H1 (cell line): ENCODE measurements at regions not wholly inside any gene's neighbourhood (a gene's known extent, or its start where the extent isn't known, plus 50 kb on each side); places are given as distances from the start of the nearest gene placed in this dataset.

ENCODE experiments used
- CTCF ChIA-PET: fragments of 300-600 bp; sonication (Branson Sonifier 250); formaldehyde crosslinking; loops from one replicate; lab custom pipeline; 2021; ENCODE audit not compliant: partially characterized antibody; lab: Charles Lee
- POLR2A ChIA-PET: fragments of 300-600 bp; sonication (Branson Sonifier 250); formaldehyde crosslinking; loops from one replicate; lab custom pipeline; 2021; ENCODE audit warnings: inconsistent platforms; ENCODE audit not compliant: partially characterized antibody; lab: Charles Lee
- DNase-seq, 2 experiments: peaks; one replicate each; pipeline versions ENCODE4 v3.0.0 to v3.0.0-alpha.2; 2010 to 2022; ENCODE audit warnings: low spot score in 2 of 2, low read depth in 1 of 2, mixed read lengths in 1 of 2
- FAIRE-seq: peaks from 2 replicates; lab custom pipeline; 2011; peaks lifted over from hg19 to GRCh38; lab: Jason Lieb, UNC
- H2AFZ ChIP-seq: 2 replicates; pipeline ENCODE4 v1.8.1; 2012; ENCODE audit warnings: low read length, inconsistent platforms
- H2AK5ac ChIP-seq: 2 replicates; pipeline ENCODE4 v1.6.1; 2013; ENCODE audit warnings: low read depth, low read length
- H2BK120ac ChIP-seq: replicated peaks from 2 replicates; pipeline ENCODE3; 2013; ENCODE audit warnings: low read depth, low read length, inconsistent platforms
- H2BK12ac ChIP-seq: 2 replicates; pipeline ENCODE4 v1.6.1; 2013; ENCODE audit warnings: low read depth, low read length
- H2BK15ac ChIP-seq: 2 replicates; pipeline ENCODE4 v1.6.1; 2013; ENCODE audit warnings: low read length
- H2BK20ac ChIP-seq: 2 replicates; pipeline ENCODE4 v1.6.1; 2013; ENCODE audit warnings: low read length
- H2BK5ac ChIP-seq: 2 replicates; pipeline ENCODE4 v1.6.1; 2013; ENCODE audit warnings: low read depth, low read length
- H3K14ac ChIP-seq: 2 replicates; pipeline ENCODE4 v1.6.1; 2013; ENCODE audit warnings: inconsistent platforms; ENCODE audit not compliant: insufficient read length
- H3K18ac ChIP-seq: 2 replicates; pipeline ENCODE4 v1.6.1; 2013; ENCODE audit warnings: low read length; ENCODE audit errors: extremely low read depth
- H3K23ac ChIP-seq: 2 replicates; pipeline ENCODE4 v1.6.1; 2013; ENCODE audit warnings: inconsistent platforms; ENCODE audit not compliant: insufficient read length
- H3K23me2 ChIP-seq: 2 replicates; pipeline ENCODE4 v1.6.1; 2013; ENCODE audit warnings: low read depth, low read length
- H3K27ac ChIP-seq: 2 replicates; pipeline ENCODE4 v1.6.1; 2011; ENCODE audit warnings: low read depth, low read length, inconsistent platforms
- H3K27me3 ChIP-seq, 4 experiments: replicated peaks in 1 of 4; 1 replicate in 1 of 4; 2 replicates in 3 of 4; pipeline versions ENCODE4 v1.6.1 to v1.8.1; 2011 to 2013; ENCODE audit warnings: low read length in 3 of 4, mild to moderate bottlenecking in 3 of 4, inconsistent platforms in 2 of 4, mixed read lengths in 2 of 4, moderate library complexity in 1 of 4; ENCODE audit not compliant: control insufficient read depth in 3 of 4, insufficient read depth in 3 of 4; ENCODE audit errors: extremely low read depth in 1 of 4
- H3K36me3 ChIP-seq, 4 experiments: 2 replicates each; pipeline versions ENCODE4 v1.6.1 to v1.8.1; 2011 to 2013; ENCODE audit warnings: mild to moderate bottlenecking in 4 of 4, low read length in 3 of 4, moderate library complexity in 2 of 4, control low read depth in 1 of 4, inconsistent platforms in 1 of 4; ENCODE audit not compliant: insufficient read depth in 4 of 4, control insufficient read depth in 2 of 4
- H3K4ac ChIP-seq: replicated peaks from 2 replicates; pipeline ENCODE3; 2013; ENCODE audit warnings: low read length, low read depth, mixed read lengths, inconsistent platforms; ENCODE audit not compliant: insufficient read length
- H3K4me1 ChIP-seq, 4 experiments: replicated peaks in 1 of 4; 1 replicate in 1 of 4; 2 replicates in 3 of 4; pipeline versions ENCODE4 v1.6.1 to v1.8.1; 2011 to 2013; ENCODE audit warnings: low read length in 3 of 4, inconsistent platforms in 2 of 4, mixed read lengths in 1 of 4; ENCODE audit not compliant: insufficient read depth in 4 of 4, control insufficient read depth in 3 of 4
- H3K4me2 ChIP-seq, 2 experiments: 2 replicates each; pipeline versions ENCODE4 v1.6.1 to v1.8.1; 2011 to 2013; ENCODE audit warnings: low read depth in 2 of 2, low read length in 2 of 2, control low read depth in 1 of 2, inconsistent platforms in 1 of 2, mild to moderate bottlenecking in 1 of 2; ENCODE audit not compliant: insufficient read depth in 1 of 2
- H3K4me3 ChIP-seq, 4 experiments: fragments of 200-600, 300-600 bp in 1 of 4; sonication (generic), shearing (Covaris generic), sonication (Bioruptor Twin) in 1 of 4; 2 replicates each; pipeline versions ENCODE4 v1.5.1 to v1.8.1; 2011 to 2016; ENCODE audit warnings: low read length in 4 of 4, low read depth in 3 of 4, control low read depth in 2 of 4, inconsistent platforms in 2 of 4, mild to moderate bottlenecking in 2 of 4, mixed read lengths in 1 of 4, moderate library complexity in 1 of 4; ENCODE audit not compliant: insufficient read depth in 2 of 4; ENCODE audit errors: extremely low read depth in 1 of 4
- H3K56ac ChIP-seq: replicated peaks from 2 replicates; pipeline ENCODE3; 2013; ENCODE audit warnings: low read depth, mild to moderate bottlenecking, mixed read lengths, low read length, inconsistent platforms; ENCODE audit not compliant: insufficient read length
- H3K79me1 ChIP-seq: 2 replicates; pipeline ENCODE4 v1.6.1; 2013; ENCODE audit warnings: low read depth, low read length, control low read depth
- H3K79me2 ChIP-seq, 2 experiments: 2 replicates each; pipeline versions ENCODE4 v1.6.1 to v1.8.1; 2012 to 2013; ENCODE audit warnings: low read length in 2 of 2, mild to moderate bottlenecking in 2 of 2, inconsistent platforms in 1 of 2; ENCODE audit not compliant: insufficient read depth in 2 of 2, control insufficient read depth in 1 of 2
- H3K9ac ChIP-seq, 4 experiments: replicated peaks in 1 of 4; 1 replicate in 1 of 4; 2 replicates in 3 of 4; pipeline versions ENCODE4 v1.6.1 to v1.8.1; 2011 to 2013; ENCODE audit warnings: low read depth in 3 of 4, low read length in 3 of 4, control low read depth in 2 of 4, mild to moderate bottlenecking in 2 of 4, moderate library complexity in 2 of 4, inconsistent platforms in 1 of 4; ENCODE audit errors: extremely low read depth in 1 of 4
- H3K9me3 ChIP-seq, 2 experiments: 2 replicates each; pipeline versions ENCODE4 v1.6.1 to v1.8.1; 2012 to 2013; ENCODE audit warnings: mild to moderate bottlenecking in 2 of 2, moderate library complexity in 2 of 2, control low read depth in 1 of 2, inconsistent platforms in 1 of 2, low read depth in 1 of 2, low read length in 1 of 2, mixed read lengths in 1 of 2; ENCODE audit not compliant: insufficient read depth in 2 of 2
- H4K20me1 ChIP-seq, 2 experiments: replicated peaks in 1 of 2; 2 replicates each; pipeline versions ENCODE3 to v1.8.1; 2011 to 2013; ENCODE audit warnings: inconsistent platforms in 2 of 2, low read length in 2 of 2, mild to moderate bottlenecking in 1 of 2; ENCODE audit not compliant: insufficient read depth in 2 of 2, control insufficient read depth in 1 of 2
- H4K5ac ChIP-seq: 2 replicates; pipeline ENCODE4 v1.6.1; 2013; ENCODE audit warnings: low read length, low read depth, mixed read lengths, inconsistent platforms; ENCODE audit not compliant: insufficient read length
- H4K8ac ChIP-seq: 2 replicates; pipeline ENCODE4 v1.8.0; 2013; ENCODE audit warnings: mild to moderate bottlenecking, moderate library complexity, low read length, inconsistent platforms; ENCODE audit not compliant: insufficient read depth; ENCODE audit errors: extremely low read depth
- H4K91ac ChIP-seq: replicated peaks from 2 replicates; pipeline ENCODE3; 2013; ENCODE audit warnings: low read length, mixed read lengths, inconsistent platforms; ENCODE audit not compliant: insufficient read length
- BACH1 ChIP-seq: IDR thresholded peaks from 2 replicates; pipeline ENCODE4 v1.6.1; 2012; ENCODE audit warnings: low read length, improper control_type of control experiment
- BRCA1 ChIP-seq: IDR thresholded peaks from 2 replicates; pipeline ENCODE4 v1.6.1; 2012; ENCODE audit warnings: low read depth, low read length, improper control_type of control experiment
- CHD2 ChIP-seq: IDR thresholded peaks from 2 replicates; pipeline ENCODE4 v1.6.1; 2012; ENCODE audit warnings: low read length, improper control_type of control experiment
- EGR1 ChIP-seq: IDR thresholded peaks from 2 replicates; pipeline ENCODE4 v1.6.1; 2011; ENCODE audit warnings: low read depth, low read length, borderline replicate concordance
- FOSL1 ChIP-seq: IDR thresholded peaks from 2 replicates; pipeline ENCODE4 v1.6.1; 2011; ENCODE audit warnings: mild to moderate bottlenecking, low read depth, low read length, moderate library complexity; ENCODE audit not compliant: insufficient read depth
- JUN ChIP-seq: IDR thresholded peaks from 2 replicates; pipeline ENCODE4 v1.6.1; 2011; ENCODE audit warnings: low read depth, mild to moderate bottlenecking, improper control_type of control experiment, low read length
- KDM1A ChIP-seq: fragments of 200-600, 300-600 bp; sonication (generic); IDR thresholded peaks from 2 replicates; pipeline ENCODE4 v1.7.1; 2016; ENCODE audit warnings: mild to moderate bottlenecking, low read length, borderline replicate concordance
- KDM4A ChIP-seq: IDR thresholded peaks from one replicate; pipeline ENCODE4 v1.7.1; 2012; ENCODE audit warnings: low read depth, mild to moderate bottlenecking, moderate library complexity, low read length, inconsistent platforms; ENCODE audit not compliant: severe bottlenecking
- NANOG ChIP-seq: IDR thresholded peaks from 2 replicates; pipeline ENCODE4 v1.6.1; 2011; ENCODE audit warnings: low read length, low read depth, mild to moderate bottlenecking, inconsistent platforms; ENCODE audit not compliant: insufficient read depth, poor library complexity, severe bottlenecking
- NRF1 ChIP-seq: IDR thresholded peaks from 2 replicates; pipeline ENCODE4 v1.6.1; 2011; ENCODE audit warnings: mild to moderate bottlenecking, low read depth, low read length, improper control_type of control experiment
- RXRA ChIP-seq: IDR thresholded peaks from 2 replicates; pipeline ENCODE4 v1.6.1; 2011; ENCODE audit warnings: low read depth, mild to moderate bottlenecking, low read length, moderate library complexity; ENCODE audit not compliant: insufficient read depth
- SIRT6 ChIP-seq: IDR thresholded peaks from one replicate; pipeline ENCODE4 v1.7.1; 2012; ENCODE audit warnings: low read length, inconsistent platforms
- SP1 ChIP-seq: IDR thresholded peaks from 2 replicates; pipeline ENCODE4 v1.6.1; 2011; ENCODE audit warnings: low read depth, low read length
- SUZ12 ChIP-seq: fragments of 200-600 bp; sonication (generic); IDR thresholded peaks from 2 replicates; pipeline ENCODE4 v1.6.1; 2012; ENCODE audit warnings: mild to moderate bottlenecking, inconsistent platforms, low read length, moderate library complexity, mixed read lengths
- TCF12 ChIP-seq: IDR thresholded peaks from 2 replicates; pipeline ENCODE4 v1.6.1; 2011; ENCODE audit warnings: low read depth, mild to moderate bottlenecking, low read length
- TEAD4 ChIP-seq: IDR thresholded peaks from 2 replicates; pipeline ENCODE4 v1.6.1; 2012; ENCODE audit warnings: low read depth, low read length, inconsistent platforms, mixed read lengths
- WGBS, 2 experiments: shearing (Covaris generic) in 1 of 2; methylation state at CpG; one replicate each; pipeline versions ENCODE4 v1.1.6 to v1.1.7; 2013 to 2015; ENCODE audit warnings: low lambda C conversion rate in 2 of 2, mixed read lengths in 2 of 2, inconsistent platforms in 1 of 2, low coverage in 1 of 2, missing lambda C conversion rate in 1 of 2; ENCODE audit not compliant: insufficient replicate concordance in 2 of 2, insufficient coverage in 1 of 2, insufficient read length in 1 of 2; ENCODE audit errors: extremely low coverage in 1 of 2, missing lambda C conversion rate in 1 of 2; 5-methylcytosine and 5-hydroxymethylcytosine counted together

DNA sequence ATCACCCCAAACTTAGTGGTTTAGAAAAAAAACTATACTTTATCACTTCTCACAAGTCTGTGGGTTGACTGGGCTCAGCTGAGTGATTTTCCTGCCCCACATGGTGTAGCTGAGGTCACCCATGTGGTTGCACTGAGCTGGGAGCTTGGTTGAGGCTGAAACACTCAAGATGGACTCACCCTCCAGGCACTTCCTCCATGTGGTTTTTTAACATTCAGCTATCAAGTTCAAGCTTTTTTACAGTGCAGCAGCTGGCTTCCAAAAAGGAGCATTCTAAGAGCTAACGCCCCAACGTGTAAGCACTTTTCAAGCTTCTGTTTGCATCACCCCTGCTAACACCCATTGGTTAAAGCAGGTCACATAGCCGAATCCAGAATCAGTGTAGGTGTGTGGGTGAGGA is 105.9 kb upstream of the CREB1 start:
- Histone ChIP-seq H4K8ac (no peak overlapping the region), H2AK5ac (no peak overlapping the region), H3K14ac (no peak overlapping the region), H2BK5ac (no peak overlapping the region), H3K9me3 (no peaks in the 10 kb centered on the region), H2AFZ (no peak overlapping the region), H4K5ac (no peak overlapping the region), H3K27me3 (no peaks in the 10 kb centered on the region), H4K20me1 (no peaks in the 10 kb centered on the region), H3K27ac (no peak overlapping the region), H3K18ac (no peak overlapping the region), H3K4me3 (no peak overlapping the region), H3K23me2 (no peaks in the 10 kb centered on the region), H3K4ac (no peak overlapping the region), H3K36me3 (no peaks in the 10 kb centered on the region), H2BK15ac (no peak overlapping the region), H3K4me1 (peaks cover 0 to 6% (median 3%) of the 10 kb centered on the region in 4 experiments; a peak in 3 of 7 replicates), H3K4me2 (no peak overlapping the region), H3K79me2 (no peaks in the 10 kb centered on the region), H4K91ac (no peak overlapping the region), H3K23ac (no peak overlapping the region), H3K79me1 (no peaks in the 10 kb centered on the region), H2BK20ac (no peak overlapping the region), H3K9ac (no peak overlapping the region), H2BK120ac (no peak overlapping the region), H3K56ac (no peak overlapping the region), H2BK12ac (no peak overlapping the region)
- ChIA-PET POLR2A (interaction anchor here (1.0 to 1.2 kb wide), 2 partner anchors 10 to 14 kb away, joined by 3 read pairs; no protein-coding TSS in a partner anchor), CTCF (interaction anchor here (0.7 to 2.2 kb wide), 4 partner anchors 10 to 583 kb away, joined by 3 to 11 read pairs (median 3); no protein-coding TSS in a partner anchor)
- DNase-seq (no peak), FAIRE-seq (no peak)
- WGBS, 2 experiments: 89% methylated on average over 3 of the region's 3 CpGs; no CpG with 5 or more reads in 1 of the 2 experiments
- TF ChIP-seq BACH1: no peak
- TF ChIP-seq TCF12: no peak
- TF ChIP-seq SUZ12: no peak
- TF ChIP-seq JUN: no peak
- TF ChIP-seq NANOG: no peak
- no peak for TF ChIP-seq CHD2
- TF ChIP-seq BRCA1: no peak
- no peak for TF ChIP-seq TEAD4
- TF ChIP-seq KDM4A: no peak
- no peak for TF ChIP-seq SIRT6
- no peak for TF ChIP-seq RXRA
- no peak for TF ChIP-seq FOSL1
- no peak for TF ChIP-seq SP1
- TF ChIP-seq EGR1: no peak
- no peak for TF ChIP-seq KDM1A
- no peak for TF ChIP-seq NRF1
